NCI-H187 treated with DMSO at 0.1 percent for 48 hours (cell line): ENCODE measurements at regions not wholly inside any gene's neighbourhood (a gene's known extent, or its start where the extent isn't known, plus 50 kb on each side); places are given as distances from the start of the nearest gene placed in this dataset.
"Not testable (repeated sequence)": the region's sequence is repeated elsewhere in the genome, so short reads cannot be mapped to it uniquely, and the experiment has no call there.

Source experiments
- DNase-seq: peaks from one replicate; lab custom pipeline; 2025; lab: John Stamatoyannopoulos, UW

- no peak for DNase-seq
Measured at GRCh38 chr10:9850415-9850814, 1167.3 kb upstream of the CELF2 start.

GRCh38 chr10:9851808-9852207 lies 1165.9 kb upstream of the CELF2 start:
- no peak for DNase-seq

- no peak for DNase-seq
Measured at GRCh38 chr10:9853405-9854355, 1164.0 kb upstream of the CELF2 start.

DNA sequence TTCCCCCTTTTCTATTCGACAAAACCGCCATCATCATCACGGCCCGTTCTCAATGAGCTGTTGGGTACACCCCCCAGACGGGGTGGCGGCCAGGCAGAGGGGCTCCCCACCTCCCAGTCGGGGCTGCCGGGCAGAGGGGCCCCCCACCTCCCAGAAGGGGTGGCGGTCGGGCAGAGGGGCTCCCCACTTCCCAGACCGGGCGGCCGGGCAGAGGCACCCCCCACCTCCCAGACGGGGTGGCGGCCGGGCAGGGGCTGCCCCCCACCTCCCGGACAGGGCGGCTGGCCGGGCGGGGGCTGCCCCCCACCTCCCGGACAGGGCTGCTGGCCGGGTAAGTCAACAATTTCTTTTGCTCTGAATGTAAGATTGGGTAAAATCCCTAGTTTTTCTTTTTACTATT lies 1162.2 kb upstream of the CELF2 start:
- DNase-seq: not testable (repeated sequence)

- DNase-seq: no peak
Measured at GRCh38 chr10:9858816-9859215, 1158.9 kb upstream of the CELF2 start.

GRCh38 chr10:9860045-9860444 lies 1157.6 kb upstream of the CELF2 start:
- no peak for DNase-seq

GRCh38 chr10:9863559-9864121 lies 1154.0 kb upstream of the CELF2 start:
- DNase-seq: no peak

DNA sequence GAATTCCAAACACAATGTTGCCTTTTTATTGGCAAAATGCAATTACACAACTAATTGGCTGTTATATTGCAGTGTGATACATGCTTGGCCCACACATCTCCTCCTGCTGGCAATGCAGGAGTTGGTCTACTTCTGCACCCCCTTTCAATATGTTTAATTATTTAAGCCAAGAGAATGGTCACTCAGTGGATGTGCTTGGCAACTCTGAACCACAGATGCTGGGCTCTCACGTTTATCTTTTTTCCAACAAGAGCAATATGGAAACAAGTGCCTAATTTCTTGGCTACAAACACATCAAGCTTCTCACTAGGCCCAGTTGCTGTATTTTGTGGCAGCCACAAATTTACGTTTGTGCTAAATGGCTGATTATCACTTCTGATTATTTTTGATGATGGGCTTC lies 1149.2 kb upstream of the CELF2 start:
- no peak for DNase-seq

DNA sequence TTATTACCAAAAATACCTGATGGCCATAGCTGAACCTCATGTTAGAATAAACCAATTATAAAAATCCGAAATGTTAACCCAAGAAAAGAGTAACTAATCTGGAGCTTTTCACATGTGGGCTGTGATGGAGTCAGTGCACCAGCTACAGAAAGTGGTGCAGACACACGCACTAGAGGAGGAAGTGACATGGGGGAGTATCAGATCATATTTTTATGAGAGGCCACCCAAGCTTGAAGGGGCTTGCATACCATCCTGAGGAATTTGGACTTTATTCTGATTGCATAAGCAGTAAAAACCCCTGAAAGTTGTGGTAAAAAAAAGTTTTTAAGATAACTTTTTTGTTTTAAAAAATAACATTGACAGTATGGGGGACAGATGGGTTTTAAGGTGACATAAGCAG lies 1148.5 kb upstream of the CELF2 start:
- DNase-seq: no peak

DNA sequence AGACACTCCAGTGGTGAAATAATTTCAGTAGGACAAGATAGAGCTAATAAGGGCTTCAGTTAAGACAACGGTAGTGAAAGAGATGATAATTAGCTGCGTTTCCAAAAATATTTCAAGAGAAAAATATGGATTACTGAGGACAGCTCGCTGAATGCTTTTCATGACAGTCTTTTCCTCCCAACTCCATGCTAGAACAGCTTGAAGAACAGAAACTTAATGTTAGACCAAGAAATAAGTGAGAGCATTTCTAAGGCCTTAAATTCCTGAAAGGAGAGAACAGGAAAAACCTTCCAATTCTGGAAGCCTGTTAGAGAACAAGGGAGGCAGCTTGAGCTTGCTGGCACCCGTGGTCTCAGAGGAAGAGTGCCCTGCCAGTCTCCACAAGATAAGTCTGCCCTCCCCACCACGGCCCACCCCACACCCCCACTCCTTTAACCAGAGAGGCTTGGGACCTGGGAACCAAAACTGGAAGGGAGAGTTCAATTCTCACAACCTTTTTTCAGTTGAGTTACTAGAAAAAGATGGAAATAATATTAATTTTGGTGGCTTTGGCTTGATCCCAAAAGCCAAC lies 1148.0 kb upstream of the CELF2 start:
- no peak for DNase-seq

DNA sequence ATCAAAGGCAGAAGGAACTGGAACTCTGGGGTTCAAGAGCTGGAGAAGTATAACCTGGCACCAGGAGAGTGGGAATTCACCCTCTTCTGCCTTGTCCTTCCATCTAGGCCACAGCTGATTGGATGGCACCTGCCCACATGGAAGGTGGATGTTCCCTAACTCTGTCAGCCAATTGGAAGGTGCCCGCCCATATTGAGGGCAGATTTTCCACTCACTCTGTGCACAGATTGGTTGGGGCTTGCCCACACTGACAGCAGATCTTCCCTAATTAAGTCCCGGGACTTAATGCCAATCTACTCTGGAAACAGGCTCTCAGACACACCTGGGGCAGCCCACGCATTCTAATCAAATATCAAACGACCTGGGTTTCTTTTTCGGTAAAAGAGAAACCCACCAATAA lies 1142.3 kb upstream of the CELF2 start:
- DNase-seq: no peak

DNA sequence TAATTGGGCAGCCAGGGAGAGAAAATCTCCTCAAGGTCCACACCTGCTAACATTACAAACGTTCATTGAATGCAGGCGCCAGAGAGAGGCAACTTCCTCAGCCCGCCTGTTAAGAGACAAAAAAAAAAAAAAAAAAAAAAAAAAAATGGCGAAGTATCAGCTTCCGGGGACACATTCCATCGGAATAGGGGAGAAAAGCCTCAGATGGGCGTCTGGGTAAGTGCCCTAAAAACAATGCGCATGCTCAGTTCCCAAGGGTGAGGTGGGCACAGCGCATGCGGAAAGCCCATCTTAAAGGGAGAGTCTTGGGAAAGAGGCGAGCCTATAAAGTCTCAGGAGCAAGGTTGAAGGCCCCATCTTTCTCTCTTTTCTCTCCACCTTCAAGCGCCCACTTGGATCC lies 1139.7 kb upstream of the CELF2 start:
- DNase-seq: no peak

DNA sequence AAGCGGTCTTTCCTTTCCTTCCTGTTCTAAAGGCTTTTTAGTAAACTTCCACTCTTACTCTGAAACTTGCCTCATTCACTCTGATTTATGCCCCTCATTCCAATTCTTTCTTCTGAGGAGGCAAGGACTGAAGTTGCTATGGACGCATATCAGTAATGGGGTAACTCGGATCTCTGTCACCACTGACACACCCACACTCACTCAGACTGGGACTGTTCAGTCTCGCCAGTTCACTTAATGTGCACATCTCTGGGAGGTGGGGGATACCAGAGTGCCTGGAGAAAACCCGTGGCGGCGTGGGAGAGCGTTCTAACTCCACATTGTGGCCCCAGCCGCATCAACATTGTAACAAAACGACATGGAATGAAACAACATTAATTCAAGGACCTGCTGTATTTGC lies 1139.3 kb upstream of the CELF2 start:
- DNase-seq: no peak

GRCh38 chr10:9885761-9886160 lies 1131.9 kb upstream of the CELF2 start:
- DNase-seq: no peak

DNA sequence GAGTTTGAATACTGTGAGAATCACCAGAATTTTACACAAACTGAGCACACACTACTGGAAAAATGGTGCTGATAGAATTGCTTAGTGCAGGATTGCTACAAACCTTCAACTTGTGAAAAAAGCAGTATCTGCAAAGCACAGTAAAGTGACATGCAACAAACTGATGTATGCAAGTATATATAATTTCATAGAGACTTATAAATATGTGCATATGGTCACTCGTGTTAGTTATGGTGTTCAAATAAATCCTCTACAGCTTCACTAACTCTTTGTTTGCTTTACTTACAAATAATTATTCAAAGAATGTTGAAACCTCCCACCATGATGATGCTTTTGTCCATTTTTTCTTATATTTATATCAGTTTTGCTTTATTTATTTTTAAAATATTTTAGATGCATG lies 1130.9 kb upstream of the CELF2 start:
- no peak for DNase-seq

DNA sequence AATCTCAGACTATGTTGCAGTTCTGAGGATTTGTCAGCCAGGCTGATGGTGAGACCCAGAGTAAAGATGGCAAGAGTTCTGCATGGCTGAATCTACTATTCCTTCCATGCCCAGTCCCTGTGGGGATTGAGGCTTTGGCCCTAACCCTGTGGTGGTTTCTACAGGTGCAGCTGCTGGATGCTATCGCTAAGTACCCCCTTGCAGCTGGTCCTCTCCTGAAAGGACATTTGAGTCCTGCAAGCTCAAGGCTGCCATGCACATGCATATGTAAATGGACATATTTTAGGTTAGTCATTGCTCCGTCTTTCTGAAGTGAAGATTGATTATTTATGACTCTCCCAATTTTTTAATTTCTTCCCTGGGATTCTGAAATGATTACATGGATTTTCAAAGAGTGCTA lies 1122.2 kb upstream of the CELF2 start:
- no peak for DNase-seq

GRCh38 chr10:9895981-9896380 lies 1121.7 kb upstream of the CELF2 start:
- no peak for DNase-seq

DNA sequence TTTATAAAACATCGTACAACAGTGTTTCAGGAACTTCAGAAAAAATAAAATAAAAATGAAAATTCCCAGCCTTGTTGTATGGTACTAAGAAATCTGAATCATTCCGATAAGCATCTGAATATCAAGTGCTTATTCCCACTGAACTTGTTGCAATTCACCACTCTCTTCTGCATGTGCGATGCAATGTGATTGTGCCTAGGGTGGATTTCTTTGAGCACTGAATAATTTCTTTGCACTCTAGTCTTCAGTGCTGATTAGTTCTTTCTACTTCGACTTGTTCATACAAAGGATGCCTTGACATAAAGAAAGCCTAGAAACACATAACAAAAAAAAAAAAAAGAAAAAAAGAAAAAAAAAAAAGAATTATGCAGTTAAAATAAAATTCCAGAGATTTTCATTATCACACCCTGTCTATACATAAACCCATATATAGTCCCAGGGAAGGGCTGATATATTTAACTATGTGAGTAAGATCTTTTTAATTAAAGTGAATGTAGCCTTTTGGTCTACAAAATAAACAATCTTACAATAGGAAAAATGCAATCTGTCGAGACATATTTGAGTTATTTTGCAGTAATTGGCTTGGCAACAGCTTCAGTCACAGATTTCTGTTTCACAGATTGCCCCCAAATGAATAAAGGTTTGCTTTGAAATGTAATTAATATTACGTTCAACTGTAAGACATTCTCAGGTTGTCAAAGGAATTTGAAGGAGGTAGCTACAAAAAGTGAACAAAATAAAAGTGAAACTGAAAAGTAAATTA lies 1118.9 kb upstream of the CELF2 start:
- no peak for DNase-seq

DNA sequence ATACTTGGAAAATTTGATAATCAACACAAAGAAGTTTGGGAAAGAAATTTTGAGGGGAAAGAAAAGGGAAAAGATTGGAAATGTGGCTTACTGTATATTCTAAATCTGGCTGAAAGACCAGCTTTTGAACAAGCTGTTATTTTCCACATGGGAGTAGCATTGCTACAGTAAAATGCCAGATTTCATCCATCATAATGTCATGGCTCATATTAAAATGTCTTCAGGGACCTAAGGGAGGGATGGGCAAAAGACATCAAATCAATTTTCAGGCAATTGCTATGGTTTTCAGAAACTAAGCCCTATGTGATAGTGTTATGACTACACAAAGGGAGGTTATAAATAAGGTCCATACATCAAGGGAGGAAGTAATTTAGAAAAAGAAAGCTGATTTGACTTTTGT lies 1116.9 kb upstream of the CELF2 start:
- no peak for DNase-seq

DNA sequence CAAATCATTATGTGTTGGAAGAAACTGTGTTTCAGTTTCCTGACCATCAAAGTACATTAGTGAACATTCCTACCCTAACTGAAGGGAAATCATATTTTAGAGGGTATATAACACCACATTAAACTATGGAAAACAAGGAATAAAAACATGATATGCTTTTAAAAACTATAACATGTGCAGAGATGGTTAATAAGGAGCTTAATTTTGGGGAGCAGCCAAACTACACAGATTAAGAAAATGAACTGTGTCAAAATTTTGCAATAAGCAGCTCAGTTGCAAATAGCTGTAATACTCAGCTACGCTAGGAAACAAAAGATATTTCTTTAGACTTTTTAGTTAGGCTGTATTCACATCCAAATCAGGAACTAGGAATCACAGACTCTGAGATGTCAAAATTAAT lies 1115.7 kb upstream of the CELF2 start:
- no peak for DNase-seq

DNA sequence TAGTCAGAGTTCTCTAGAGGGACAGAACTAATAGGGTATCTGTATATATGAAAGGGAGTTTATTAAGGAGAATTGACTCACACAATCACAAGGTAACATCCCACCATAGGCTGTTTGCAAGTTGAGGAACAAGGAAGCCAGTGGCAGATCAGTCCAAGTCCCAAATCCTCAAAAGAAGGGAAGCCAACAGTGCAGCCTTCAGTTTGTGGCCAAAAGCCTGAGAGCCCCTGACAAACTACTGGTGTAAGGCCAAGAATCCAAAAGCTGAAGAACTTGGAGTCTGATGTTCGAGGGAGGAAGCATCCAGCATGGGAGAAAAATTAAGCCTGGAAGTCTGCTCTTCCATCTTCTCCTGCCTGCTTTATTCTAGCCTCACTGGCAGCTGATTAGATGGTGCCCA lies 1107.2 kb upstream of the CELF2 start:
- no peak for DNase-seq

DNA sequence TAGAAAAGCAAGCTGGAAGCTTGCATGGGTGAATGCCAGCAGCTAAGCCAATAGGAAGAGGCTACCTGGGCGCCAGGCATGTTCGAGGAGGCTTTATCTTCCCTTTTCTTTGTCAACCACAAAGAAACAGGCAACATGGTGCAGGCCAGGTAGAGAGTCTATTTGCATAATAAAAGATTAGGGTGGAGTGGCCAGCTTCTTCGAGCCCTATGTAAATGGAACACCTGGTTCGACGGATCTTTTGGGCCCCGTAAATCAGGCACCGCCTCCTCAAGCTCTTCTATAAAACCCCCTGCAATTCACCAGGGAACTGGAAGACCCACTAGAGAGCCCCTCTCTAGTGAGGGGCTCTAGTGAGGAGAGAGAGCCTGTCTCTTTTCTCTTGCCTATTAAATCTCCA lies 1106.2 kb upstream of the CELF2 start:
- DNase-seq: no peak
